DLD1 (cell line): ENCODE measurements at regions not wholly inside any gene's neighbourhood (a gene's known extent, or its start where the extent isn't known, plus 50 kb on each side); places are given as distances from the start of the nearest gene placed in this dataset.
"Not testable (repeated sequence)": the region's sequence is repeated elsewhere in the genome, so short reads cannot be mapped to it uniquely, and the experiment has no call there.

ENCODE experiments used
- in situ Hi-C: cut with HindIII; loops from 2 replicates; pipeline ENCODE4 v1.10.0; 2017; ENCODE audit warnings: low sequenced_read_pairs

DNA sequence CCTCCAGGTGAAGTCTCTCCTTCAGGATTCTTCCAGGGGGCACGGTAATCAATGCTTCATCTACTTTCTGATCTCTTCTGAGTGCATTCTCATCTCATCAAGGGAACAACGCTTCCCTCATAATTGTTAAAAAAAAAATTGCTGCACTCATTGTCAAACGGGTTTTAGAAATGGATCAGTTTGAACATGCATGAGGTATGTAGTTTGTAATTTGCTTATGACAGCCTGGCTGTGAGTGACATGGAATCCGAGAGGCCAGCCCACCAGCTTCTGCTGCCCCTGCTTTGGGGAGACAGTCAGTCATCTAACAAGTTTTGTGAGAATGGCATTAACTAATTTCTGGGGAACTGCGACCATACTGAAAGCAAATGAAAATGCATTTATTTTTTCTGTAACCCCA lies 791.9 kb upstream of the SOX11 start:
- in situ Hi-C loops: no loop called here

DNA sequence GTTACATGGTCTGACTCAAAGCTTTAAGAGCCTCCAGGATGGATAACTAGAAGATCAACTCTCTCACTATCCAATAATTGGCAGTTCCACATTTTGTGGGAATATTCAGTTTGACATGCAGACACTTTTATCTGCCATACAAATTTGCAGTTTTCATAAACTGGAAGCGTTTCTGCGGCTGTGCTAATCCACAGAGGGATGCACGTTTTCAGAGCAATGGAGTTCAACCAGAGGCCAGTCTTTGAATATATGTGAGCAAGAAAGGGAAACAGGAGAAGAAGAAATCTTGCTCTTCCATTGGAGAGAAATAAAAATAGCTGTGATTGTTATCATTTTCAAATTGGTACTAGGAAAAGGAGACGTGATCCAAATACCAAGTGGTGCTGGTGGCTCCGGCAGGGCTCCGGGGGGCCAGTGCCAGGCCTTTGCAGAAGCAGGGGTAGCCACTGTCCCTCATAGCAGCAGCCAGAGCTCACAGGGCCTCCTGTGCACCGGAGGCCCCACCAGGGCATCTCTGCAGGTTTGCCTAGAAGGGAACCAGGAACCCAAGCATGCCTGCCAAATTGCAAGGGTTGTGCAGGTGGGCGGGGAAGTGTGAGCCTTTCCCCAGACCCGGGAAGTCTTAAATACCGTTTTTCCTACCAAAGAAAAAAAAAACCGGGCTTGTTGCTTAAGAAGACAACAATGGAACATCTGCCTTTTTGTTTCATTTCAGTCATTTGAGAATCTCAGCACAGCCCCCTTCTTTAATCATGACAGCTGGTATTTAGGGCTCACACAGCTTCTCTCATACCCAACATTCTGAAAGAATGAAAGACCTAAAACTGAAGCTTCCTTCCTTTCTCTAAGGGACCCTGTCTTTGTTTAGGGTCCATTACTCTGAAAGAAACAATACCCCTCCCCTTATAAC lies 791.1 kb upstream of the SOX11 start:
- in situ Hi-C loops: no loop called here

DNA sequence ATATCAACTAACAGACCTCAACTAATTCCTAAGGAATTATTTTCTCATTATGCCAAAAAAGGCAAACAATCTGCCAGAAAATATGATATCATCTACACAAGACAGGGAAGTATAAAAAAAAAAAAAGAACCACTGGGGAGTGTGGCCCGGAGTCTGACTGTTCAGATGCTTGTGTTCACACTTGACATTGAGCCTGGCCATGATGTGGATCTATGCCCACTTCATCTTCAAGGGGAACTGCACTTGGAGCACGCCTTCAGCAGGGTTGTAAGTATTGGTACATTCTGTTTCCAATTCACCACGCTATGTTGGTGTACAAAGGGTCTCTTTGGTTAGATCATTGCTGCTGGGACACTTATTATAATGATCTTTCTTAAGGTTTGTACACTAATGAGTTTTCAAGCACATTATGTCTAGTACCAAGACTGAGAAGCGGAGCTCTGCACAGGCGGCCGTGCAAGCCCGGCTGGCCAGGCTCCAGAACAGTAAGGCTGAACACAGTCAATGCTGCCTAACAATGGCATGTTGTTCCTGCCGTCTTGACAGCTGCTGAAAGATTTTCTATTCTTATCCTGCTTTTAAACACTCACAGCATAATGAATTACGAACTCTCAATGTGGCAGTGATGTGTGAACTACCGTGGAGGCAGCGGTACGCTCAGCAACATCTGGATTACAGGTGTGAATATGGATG lies 788.4 kb upstream of the SOX11 start:
- in situ Hi-C loops: no loop called here

DNA sequence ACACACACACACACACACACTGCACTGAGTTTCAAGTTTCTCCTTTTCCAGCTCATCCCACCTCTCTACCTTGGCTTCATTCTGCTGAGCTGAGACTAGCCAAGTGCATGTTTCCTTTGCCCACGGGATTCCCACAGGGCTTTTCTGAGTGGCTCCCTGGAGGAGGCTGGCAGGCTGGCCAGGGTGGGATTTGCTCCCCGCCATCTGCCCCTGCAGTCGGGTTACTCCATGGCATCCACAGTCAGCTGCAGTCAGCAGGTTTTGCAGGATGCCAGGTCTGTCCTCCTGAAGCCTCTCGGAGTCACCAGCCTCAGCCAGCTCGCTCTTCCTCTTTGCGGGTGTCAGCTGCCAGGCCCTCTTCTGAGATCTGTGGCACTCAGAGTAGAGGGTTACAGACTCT lies 783.7 kb upstream of the SOX11 start:
- in situ Hi-C loops: no loop called here

GRCh38 chr2:4909346-4910009 lies 782.7 kb upstream of the SOX11 start:
- in situ Hi-C loops: no loop called here

DNA sequence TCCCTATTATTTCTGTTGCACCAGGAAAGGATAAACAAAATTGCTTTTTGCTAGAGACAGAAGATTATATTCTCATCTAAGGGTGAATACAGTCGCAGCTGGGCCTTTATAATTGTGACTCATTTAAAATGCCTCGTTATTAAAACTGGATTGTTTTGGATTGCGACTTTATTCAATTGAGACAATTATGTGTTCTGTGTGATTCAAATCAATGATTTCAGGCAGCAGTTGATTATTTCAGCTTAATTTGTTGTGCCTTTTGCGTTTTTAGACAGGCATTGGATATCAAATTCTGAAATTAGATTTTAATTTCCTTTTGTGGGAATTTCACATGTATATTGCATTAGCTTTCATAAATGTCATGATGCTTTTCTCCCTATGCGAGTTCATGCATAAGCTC lies 778.1 kb upstream of the SOX11 start:
- in situ Hi-C loops: no loop called here

DNA sequence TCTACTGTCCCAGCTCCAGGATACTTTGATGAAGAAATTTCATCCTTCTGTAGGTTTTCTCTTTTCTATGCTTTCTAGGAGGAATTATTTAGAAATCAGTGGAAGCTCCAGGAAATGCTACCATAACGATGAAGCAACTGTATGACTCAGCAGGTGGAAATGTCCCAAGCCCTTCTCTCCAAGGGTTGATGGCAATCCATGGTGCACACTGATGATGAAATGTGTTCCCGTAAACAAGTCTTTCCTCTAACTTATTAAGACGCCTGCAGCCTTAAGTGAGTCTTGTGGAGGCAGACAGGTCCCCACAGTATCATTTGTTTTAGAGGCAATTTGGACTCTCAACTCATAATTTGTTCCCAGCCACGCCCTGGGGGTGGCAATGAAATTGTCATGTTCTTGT lies 777.6 kb upstream of the SOX11 start:
- in situ Hi-C loops: no loop called here

- in situ Hi-C loops: no loop called here
These were observed 776.8 kb upstream of the SOX11 start for GRCh38 chr2:4915357-4915756.

DNA sequence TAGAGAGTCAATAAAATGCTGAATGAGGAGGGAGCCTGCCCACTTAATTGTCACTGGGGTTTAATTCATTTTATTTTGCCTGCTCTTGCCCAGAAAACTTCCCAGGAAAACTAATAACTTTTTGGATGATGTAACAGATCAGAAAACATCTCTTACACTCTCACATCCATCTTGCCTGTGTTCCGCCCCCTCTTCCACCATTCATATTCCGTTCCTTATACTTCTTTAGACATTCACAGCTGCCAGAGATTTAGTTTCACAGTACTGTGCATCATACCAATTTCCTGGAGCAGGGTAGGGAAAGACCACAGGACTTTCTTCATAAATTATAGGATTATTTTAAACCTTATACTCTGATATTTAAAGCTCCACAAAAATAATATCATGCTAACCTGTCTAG lies 776.1 kb upstream of the SOX11 start:
- in situ Hi-C loops: no loop called here

- in situ Hi-C loops: no loop called here
These were observed 761.5 kb upstream of the SOX11 start for GRCh38 chr2:4930704-4931103.

GRCh38 chr2:4931721-4932365 lies 760.3 kb upstream of the SOX11 start:
- in situ Hi-C loops: no loop called here

DNA sequence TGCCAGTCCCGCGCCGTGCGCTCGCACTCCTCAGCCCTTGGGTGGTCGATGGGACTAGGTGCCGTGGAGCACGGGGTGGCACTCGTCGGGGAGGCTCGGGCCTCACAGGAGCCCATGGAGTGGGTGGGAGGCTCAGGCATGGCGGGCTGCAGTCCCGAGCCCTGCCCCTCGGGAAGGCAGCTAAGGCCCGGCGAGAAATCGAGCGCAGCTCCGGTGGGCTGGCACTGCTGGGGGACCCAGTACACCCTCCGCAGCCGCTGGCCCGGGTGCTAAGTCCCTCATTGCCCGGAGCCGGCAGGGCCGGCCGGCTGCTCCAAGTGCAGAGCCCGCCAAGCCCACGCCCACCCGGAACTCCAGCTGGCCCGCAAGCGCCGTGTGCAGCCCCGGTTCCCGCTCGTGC lies 756.9 kb upstream of the SOX11 start:
- in situ Hi-C loops: not testable (repeated sequence)

DNA sequence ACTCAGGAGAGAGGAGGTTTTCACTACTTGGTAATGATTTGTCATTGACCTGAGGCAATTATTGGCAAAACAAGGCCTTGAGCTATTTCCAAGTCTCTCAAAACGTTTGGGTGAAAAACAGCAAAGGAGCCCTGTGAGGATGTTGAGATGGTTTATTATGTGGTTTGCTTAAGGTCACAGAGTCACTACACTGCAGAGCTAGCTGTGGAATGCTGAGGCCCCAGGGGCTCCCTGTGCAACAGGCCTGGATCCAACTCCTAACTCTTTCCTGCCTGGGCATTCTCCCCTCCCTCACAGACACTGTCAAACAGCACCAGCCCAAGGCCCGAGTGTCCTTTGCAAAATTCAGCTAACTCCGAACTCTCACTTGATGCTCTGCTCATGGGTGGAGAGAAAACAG lies 754.6 kb upstream of the SOX11 start:
- in situ Hi-C loops: no loop called here

GRCh38 chr2:4938206-4938605 lies 754.0 kb upstream of the SOX11 start:
- in situ Hi-C loops: no loop called here

DNA sequence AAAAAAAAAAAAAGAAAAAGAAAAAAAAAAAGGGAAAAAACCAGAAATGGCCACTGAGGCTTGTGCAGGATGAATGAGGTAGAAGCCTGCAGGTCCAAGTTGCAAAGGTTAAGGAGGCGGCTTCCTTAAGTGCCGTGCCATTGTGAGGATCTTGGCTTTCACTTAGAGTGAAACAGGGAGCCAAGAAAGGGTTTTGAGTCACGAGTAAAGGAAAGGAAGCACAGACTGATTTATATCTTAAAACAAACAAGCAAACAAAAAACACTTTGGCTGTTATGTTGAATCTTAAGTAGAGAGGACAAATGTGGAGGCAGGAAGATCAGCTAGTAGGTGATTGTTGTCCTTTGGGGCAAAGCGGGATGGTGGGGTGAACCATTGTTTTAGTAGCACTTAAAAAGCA lies 749.7 kb upstream of the SOX11 start:
- in situ Hi-C loops: no loop called here

- in situ Hi-C loops: no loop called here
These were observed 744.3 kb upstream of the SOX11 start for GRCh38 chr2:4947911-4948310.

GRCh38 chr2:4951368-4951767 lies 740.8 kb upstream of the SOX11 start:
- in situ Hi-C loops: no loop called here

GRCh38 chr2:4959219-4959618 lies 733.0 kb upstream of the SOX11 start:
- in situ Hi-C loops: no loop called here

DNA sequence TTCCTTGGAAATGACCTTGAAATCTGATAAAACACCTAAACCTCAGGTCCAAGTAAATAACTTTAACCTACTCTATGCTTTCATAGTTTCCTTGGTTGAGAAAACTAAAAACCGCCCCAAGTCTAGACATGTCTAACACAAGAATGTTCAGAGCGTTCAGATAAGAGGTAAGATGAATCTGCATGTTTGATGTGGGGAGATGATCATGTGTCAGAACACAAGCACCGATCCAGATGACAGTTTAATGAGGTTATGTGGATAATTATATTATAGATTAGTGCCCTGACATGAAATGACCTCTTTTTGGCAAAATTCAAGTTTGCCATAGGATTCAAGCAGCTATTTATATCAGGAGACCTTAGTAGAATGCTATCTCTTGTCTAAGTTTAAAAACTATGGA lies 729.8 kb upstream of the SOX11 start:
- in situ Hi-C loops: no loop called here

- in situ Hi-C loops: no loop called here
These were observed 729.1 kb upstream of the SOX11 start for GRCh38 chr2:4963106-4963505.

DNA sequence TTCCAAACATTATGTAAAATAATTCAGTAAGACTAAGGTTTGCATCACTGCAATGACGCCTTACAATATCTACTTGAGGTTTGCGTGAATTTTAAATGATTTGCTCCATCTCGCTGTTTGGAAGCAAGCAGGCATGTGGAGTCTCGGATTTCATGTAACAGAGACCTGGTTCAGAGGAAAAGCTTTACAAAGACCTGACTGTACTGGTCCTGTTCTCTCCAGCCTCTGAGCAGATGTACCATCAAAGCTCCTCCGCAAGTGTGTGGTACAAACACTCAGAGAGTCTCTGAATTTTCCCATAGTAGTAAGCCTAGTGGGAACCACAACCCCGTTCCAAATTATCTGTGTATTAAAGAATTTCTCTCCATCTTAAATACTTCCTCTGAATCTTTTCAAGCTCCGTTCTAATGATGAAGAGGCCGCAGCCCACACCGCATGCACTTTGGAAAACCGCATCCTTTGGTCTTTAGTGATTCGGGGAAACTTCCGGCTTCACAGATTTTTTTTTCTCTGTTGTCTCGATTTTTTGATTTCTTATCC lies 728.1 kb upstream of the SOX11 start:
- in situ Hi-C loops: no loop called here
